Sciatic nerve (tissue), 2 donors: ENCODE measurements at regions not wholly inside any gene's neighbourhood (a gene's known extent, or its start where the extent isn't known, plus 50 kb on each side); places are given as distances from the start of the nearest gene placed in this dataset.

ENCODE experiments used
- ATAC-seq: fragments of 200-7000 bp; cut with Tn5 transposase; one replicate; pipeline ENCODE4 v1.9.1; 2020; ENCODE audit warnings: mild to moderate bottlenecking, moderate library complexity
- DNase-seq: peaks from one replicate; pipeline ENCODE4 v3.0.0-alpha.2; 2020; ENCODE audit warnings: low spot score
- intact Hi-C: fragments of 100-400 bp; cut with DNase I; formaldehyde crosslinking; loops from one replicate; pipeline ENCODE4 v1.14.2; 2022
- donor health status: DM: no; HTN: no; CAD: no.
- donor health status: DM: no; HTN: no; CAD: no.

- intact Hi-C loops, result no loop called here
- DNase-seq, result no peak
- no peak for ATAC-seq
These were observed 774.4 kb downstream of the HDGFL1 start for GRCh38 chr6:23343610-23344306.

DNA sequence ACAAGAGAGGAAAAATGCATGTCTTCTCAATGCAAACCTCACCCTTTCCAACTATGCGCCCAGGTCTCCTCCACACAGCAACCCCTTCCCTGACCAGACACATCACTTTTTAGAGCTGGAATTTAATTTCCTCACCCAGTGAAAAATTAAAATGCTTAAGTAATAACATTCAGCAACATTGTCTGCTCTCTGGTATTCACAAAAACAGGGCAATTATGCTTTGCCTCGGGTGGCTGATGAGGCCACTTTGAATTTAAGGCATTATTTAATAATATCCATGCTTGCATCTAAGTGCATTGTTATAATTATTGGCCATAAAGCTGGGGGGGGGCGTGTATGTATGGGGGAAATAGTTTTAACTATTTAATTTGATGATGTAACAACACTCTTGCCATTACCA is 777.8 kb upstream of the NRSN1 start:
- no peak for DNase-seq
- intact Hi-C loops, result no loop called here
- ATAC-seq, result no peak

GRCh38 chr6:23349521-23350147 is 776.4 kb upstream of the NRSN1 start:
- DNase-seq (no peak), ATAC-seq (no peak)
- intact Hi-C loops, result no loop called here

DNA sequence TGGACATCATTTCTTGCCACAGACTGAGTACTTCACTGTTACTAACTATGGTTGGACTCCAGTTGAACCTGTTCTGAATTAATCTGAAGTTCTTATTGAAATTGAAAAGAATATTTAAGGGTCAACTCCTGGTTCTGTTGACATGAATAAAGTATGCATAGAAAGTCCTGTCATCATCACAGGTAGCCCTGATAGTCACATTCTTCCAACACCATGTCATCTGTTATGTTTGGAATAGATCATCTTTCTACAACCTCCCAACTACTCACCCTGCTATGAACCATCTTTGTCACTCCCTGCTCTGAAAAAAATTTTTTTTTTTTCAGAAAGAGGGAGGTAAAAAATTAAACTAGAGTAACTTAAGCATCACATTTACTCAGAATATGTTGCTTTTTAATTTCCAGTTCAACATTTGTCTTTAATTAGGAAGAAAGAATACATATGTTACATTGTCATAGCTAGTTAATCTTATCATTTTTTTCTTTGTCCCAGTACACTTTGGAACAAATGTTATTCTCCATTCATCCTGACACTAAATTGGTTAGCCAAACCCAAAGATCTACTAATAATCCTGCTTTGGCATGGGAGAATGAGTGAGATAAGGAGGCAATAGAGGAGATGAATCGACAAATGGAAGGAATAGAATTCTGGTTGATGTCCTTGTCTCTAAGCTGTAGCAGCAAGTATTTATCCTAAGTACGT is 775.1 kb upstream of the NRSN1 start:
- DNase-seq, result no peak
- ATAC-seq, result no peak
- intact Hi-C loops, result no loop called here

- ATAC-seq (no peak), DNase-seq (no peak)
- intact Hi-C loops, result no loop called here
These were observed 772.0 kb upstream of the NRSN1 start for GRCh38 chr6:23354004-23354403.

GRCh38 chr6:23357185-23357766 is 768.7 kb upstream of the NRSN1 start:
- DNase-seq (no peak), ATAC-seq (no peak)
- intact Hi-C loops, result no loop called here

GRCh38 chr6:23365732-23366131 is 760.3 kb upstream of the NRSN1 start:
- intact Hi-C loops, result no loop called here
- DNase-seq (no peak), ATAC-seq (no peak)

- DNase-seq (no peak), ATAC-seq (no peak)
- intact Hi-C loops, result no loop called here
These were observed 758.7 kb upstream of the NRSN1 start for GRCh38 chr6:23367311-23367710.

DNA sequence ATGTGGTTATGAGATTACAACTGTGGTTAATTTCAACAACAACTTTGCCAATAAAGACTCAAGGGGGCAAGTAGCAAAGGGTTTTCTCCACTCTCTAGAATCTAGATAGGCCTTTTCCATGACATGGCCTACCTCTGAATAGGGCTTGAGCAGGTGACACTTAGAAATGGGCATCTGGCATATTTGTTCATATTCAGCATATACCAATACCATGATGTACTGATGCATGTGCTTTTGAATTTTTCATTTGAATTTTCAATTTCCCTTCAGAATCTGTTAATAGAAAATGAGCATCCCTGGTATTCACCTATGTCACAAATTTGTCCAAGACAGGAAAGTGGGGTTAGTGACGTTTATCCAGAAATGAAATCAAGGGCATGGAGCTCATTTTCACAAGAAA is 757.5 kb upstream of the NRSN1 start:
- intact Hi-C loops, result no loop called here
- no peak for DNase-seq
- ATAC-seq, result no peak

DNA sequence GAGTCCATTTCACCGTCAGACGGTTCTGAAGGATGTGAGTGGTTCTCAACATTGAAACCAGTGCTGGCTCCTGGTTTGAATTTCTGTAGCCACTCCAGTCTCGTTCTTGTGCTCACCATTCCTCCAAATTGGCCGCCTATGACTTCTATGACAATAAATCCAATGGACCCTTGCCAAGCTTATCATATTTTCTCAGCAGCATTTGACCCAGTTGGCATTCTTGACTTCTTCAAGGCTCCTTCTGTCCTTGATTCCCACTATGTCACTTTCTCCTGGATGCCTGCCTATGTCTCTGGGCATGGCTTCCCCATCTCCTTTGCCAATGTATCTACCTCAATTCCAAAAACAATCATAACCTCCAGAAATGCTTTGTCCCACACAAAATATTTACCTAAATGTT is 756.0 kb upstream of the NRSN1 start:
- intact Hi-C loops, result no loop called here
- DNase-seq (no peak), ATAC-seq (no peak)

DNA sequence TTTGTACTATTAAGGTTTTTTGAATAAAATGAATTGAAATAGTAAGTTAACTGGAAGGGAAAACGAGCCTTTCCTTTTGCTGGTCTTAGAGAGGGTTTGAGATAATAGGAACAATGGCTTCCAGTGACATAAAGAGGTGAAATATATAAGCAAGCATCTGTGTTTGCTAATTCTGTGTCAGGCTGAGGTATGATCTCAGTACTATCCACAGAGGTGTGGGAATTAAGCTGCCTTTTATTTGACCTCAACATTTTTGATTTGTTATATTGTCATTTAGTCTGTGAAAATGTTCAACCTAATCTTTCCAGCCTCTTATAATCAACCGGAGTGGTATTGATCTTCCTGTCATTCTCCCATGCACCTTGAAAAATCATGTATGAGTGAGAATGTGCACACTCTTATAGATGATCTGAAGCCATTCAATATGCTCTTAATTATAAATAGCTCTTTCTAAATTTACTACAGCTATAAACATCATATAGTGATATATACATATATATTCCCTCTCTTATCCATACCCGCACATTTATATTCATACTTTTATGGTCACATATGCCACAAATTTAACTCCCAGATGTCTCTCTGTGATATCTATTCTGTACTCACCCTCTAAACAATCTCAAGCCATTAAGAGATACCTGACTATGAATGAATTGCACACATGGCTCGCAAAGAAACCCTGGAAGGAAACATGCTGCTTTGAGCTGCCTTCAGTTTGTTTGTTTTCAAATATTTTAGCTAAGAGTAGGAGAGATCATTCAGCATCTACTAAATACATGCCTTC is 754.7 kb upstream of the NRSN1 start:
- no peak for DNase-seq
- no peak for ATAC-seq

GRCh38 chr6:23377830-23378229 is 748.2 kb upstream of the NRSN1 start:
- DNase-seq (no peak), ATAC-seq (no peak)
- intact Hi-C loops, result no loop called here

More for the DNA sequence above, 754.7 kb upstream of the NRSN1 start:
- intact Hi-C loops, result no loop called here

DNA sequence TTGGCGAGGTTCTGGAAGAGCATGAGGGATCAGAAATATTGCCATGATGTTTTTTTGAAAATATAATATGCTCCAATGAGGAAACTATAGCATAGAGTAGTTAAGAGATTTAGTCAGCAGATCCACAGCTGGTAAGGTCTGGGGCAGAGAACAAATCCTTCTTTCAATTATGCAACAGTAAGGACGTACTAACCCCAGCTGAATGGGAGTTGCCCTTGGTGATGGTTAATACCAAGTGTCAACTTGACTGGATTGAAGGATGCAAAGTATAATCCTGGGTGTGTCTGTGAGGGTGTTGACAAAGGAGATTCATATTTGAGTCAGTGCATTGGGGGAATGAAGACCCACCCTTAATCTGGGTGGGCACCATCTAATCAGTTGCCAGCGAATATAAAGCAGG is 745.5 kb upstream of the NRSN1 start:
- DNase-seq (no peak), ATAC-seq (no peak)
- intact Hi-C loops, result no loop called here

GRCh38 chr6:23388086-23388783 is 737.8 kb upstream of the NRSN1 start:
- ATAC-seq (no peak), DNase-seq (no peak)
- intact Hi-C loops, result no loop called here

- intact Hi-C loops, result no loop called here
- DNase-seq (no peak), ATAC-seq (no peak)
These were observed 736.6 kb upstream of the NRSN1 start for GRCh38 chr6:23389386-23389785.

DNA sequence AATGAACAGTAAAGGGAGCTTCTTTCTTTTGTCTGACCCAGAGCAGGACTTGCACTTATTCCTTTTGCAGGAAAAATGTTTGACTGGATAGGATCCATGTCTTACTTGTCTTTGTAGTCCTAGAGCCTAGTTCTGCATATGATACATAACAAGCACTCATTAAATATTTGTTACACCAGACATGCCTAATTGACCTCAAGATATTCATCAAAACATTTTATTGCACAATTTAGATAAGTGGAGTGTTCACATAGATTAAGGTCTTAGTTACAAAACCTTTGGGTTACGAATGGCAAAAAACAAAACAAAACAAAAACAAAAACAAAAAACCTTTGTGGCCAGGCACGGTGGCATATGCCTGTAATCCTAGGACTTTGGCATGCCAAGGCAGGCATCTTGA is 735.8 kb upstream of the NRSN1 start:
- DNase-seq (no peak), ATAC-seq (no peak)
- intact Hi-C loops, result no loop called here

DNA sequence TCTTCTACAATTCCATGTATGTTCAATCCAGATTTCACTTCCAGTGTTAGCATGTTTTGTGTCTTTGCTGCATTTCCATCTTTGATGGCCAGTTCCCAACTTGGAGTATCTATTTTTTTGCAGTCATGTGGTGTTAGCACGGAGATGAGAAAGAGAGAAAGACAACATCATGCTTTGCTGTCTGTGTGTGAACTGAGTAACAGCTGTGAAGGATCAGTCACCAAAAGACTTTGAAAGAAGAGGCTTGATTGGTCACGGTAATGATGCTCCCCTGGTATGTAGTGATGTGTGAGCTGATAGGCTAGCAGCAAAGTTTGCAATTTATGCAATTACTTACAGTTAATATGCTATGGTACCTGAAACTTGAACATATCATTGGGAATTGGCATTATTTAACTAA is 731.3 kb upstream of the NRSN1 start:
- ATAC-seq (no peak), DNase-seq (no peak)
- intact Hi-C loops, result no loop called here

DNA sequence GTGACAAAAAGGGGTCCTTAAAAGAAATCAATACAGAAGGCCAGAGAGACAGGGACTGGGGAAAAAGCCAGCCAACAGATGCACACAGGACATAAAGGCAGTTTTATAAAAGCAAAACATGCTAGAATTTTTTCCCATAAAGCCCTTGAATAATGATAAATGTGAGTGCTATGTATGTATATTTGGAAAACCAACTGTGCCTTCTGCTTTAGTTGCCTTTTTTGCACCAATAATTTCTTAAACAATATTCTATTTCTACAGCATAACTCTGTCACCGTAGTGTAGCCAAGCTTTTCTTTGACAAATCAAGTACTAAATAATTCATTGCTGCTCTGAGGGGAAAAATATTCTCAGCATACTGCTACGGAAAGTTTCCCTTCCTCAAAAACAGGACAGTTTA is 730.6 kb upstream of the NRSN1 start:
- intact Hi-C loops, result no loop called here
- ATAC-seq, result no peak
- no peak for DNase-seq

DNA sequence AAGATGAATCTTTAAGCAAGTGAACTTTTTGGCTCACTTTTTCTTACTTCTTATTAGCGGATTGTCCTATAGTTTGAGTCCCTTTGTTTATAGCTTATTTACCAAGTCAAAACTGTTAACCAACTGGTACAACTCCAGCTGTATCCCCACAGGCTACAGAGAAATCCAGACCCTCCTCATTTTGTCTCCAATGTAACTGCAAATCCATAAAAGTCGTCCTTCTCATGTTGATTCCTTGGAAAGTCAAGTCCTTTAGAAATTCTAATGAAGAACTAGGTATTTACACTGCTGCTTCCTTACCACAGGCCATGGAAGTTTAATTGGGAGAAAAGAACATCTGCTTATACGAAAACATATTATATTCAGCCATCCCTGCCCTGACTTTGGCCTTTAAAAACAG is 729.1 kb upstream of the NRSN1 start:
- no peak for ATAC-seq
- intact Hi-C loops, result no loop called here
- no peak for DNase-seq
